ENCODE measurements at regions not wholly inside any gene's neighbourhood (a gene's known extent, or its start where the extent isn't known, plus 50 kb on each side); places are given as distances from the start of the nearest gene placed in this dataset.
"Not testable (repeated sequence)": the region's sequence is repeated elsewhere in the genome, so short reads cannot be mapped to it uniquely, and the experiment has no call there.

DNA sequence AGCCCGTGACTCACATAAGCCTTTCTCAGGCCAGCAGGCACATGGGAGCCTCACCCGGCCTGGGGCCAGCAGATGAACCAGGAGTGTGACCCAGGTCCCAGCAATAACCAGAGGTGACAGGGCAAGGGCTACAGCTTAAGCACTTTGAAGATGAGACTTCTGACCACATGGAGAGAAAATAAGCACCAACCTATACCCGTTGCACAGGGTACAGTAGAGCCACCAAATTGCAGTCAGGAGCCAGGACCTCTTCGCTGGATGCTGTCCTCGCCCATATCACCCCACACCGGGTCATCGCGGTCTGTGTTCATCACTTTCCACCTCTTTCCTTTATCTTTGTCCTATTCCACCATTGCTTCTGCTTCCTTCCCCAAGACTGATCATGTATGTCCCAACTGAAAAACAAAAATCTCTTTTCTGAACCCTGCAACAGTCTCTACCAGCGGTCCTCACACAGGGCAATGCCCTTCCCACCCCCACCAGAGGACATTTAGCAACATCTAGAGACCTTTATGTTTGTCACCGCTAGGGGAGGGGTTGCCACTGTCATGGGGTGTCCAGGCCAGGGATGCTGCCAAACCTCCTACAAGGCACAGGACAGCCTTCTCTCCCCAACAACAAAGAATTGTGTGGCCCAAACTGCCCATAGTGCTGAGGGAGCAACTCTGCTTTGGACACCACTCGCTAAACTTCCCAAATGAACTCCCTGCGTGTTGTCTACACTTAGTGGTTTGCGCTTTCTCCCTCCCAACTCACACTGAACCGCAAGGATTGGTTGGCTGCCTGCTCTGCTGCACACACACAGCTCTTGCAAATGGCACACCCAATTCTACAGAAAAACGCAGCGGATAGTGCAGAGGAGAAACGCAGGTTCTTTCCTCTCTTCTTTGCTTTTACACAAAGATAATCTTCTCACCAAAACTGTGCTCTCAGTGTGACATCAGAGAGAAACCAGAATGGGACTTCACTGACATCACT, 219.4 kb upstream of the FRG1 start:
- DNase-seq (ENCODE audit: low read depth in 1 of 2, low spot score in 1 of 2), result not testable (repeated sequence)

DNA sequence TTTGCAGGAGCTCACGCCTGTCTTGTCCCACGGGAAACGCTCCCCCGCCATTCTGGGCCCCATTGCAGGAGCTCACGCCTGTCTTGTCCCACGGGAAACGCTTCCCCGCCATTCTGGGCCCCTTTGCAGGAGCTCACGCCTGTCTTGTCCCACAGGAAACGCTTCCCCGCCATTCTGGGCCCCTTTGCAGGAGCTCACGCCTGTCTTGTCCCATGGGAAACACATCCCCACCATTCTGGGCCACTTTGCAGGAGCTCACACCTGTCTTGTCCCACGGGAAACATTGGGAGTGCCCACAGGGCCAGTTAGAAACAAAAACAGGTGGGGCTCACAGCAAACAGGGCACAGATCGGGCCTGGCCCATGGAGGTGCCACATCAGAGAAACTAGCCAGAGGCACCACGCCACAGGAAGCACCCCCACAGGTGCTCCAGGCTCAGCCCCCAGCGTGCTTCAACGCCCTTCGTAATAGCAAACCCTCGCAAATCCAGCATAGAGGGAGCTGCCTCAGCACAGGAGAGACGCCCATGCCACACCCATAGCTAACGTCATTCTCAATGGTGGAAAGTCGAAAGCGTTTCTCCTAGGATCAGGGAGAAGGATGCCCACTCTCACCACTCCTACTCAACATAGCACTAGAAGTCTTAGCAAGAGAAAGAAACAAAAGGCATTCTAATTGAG, 218.2 kb upstream of the FRG1 start:
- not testable (repeated sequence) for DNase-seq (ENCODE audit: low read depth in 1 of 2, low spot score in 1 of 2)

DNA sequence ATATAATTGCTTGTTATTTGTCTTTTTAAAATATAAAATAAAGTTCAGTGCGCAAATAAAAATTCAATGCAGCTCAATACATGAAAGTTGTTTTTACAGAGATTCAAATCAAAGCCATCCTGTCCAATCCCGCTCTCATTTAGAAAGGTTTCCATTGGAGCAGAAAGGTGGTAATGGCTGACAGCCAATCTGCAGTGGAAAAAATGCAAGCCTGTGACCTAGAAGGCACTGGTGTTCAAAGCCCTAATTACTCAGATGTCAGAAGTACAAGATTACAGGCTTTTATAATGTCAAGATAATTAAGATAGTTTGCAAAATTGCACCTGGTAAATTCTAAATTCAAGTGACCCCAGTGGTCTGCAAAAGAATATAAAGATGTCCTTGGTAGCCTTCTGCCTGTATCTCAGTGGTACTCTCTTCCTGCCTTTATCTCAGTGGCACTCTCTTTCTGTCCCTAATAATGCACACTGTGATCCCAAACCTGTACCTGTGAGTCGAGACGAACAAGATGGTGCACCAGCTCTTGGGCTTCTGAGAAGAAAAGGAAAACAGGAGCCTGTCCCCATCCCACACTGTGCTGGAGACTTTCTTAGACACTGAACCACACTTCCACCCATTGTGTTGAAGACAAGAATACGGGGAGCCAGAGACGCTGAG, 212.6 kb upstream of the FRG1 start:
- DNase-seq (ENCODE audit: low read depth in 1 of 2, low spot score in 1 of 2), result not testable (repeated sequence)

DNA sequence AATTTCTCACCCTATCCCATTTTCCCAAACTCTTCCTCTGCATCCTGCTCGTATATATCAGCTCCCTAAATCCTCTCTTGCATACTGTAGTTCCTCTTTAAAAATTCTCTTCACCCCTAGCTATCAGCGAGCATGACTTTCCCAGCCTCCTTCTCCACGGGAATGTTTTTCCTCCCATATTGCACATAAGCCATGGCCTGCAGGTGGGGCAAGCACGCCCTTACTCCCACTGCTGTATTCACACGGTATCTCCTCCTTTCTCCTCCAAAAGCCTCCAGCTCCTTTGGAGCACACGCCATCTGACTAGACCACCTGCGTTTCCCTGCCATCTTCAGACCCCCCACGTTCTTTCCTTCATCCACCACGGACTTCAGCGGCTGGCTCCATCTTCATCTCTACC, 208.7 kb upstream of the FRG1 start:
- DNase-seq (ENCODE audit: low read depth in 1 of 2, low spot score in 1 of 2), result not testable (repeated sequence)

DNA sequence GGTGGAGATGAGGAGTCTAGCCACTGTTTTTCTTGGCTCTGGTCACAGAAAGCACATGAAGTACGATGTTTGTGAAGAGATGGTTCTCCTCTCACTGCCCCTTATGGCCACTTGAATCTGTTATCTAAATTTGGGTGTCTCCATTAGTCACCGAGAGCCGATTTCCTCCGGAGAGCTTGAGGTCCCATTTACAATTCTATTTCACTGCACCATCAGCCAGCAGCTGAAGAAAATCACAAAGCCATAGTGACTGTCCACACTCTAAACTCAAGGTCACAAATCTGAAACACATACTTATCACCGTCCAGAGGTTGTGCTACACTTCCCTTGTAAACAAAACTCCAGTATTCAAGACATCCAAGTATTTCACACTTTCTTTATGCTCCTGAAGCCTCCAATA, 207.2 kb upstream of the FRG1 start:
- not testable (repeated sequence) for DNase-seq (ENCODE audit: low read depth in 1 of 2, low spot score in 1 of 2)

DNA sequence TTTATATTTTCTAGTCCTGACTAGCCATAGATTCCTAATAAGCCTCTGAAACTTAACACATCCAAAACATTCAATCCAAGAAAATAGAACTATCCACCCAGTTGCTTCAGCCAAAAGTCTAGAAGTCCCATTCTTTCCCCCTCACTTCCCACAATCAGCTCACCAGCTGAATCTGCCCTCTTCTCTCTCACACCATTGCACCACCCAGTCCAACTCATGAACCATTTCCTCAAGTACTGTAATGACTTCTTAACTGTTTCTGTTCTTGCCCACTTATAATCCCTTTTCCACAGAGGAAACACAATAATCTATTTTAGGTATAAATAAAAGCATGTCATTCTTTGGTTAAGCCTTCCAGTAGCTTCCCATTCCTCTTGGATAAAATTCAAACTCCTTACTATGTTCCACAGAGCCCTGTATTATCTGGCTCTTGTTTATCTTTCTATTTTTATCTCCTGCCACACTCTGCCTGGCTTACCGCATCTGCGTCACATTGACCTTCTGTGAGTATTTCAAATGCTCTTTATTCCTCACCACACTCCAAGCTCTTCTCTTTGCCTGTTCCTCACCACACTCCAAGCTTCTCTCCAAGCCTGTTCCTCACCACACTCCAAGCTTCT, 205.9 kb upstream of the FRG1 start:
- DNase-seq (ENCODE audit: low read depth in 1 of 2, low spot score in 1 of 2), result not testable (repeated sequence)

DNA sequence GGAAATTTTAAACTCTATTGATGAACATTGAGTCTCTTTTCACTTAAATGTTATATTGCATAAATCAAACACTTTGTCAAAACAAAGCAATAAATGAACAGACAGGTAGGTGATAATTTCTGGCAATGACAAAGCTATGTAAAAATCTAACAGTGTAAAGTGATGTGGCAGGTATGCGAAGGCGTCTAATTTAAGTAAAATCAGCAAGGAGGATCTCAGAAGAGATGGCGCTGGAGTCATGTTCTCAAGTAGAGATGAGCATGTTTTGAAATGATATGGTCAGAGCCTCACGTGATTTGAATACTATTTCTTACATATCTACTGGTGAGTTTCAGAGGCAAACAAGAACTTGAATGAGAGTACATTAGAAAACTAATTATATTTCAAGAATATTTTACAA, 204.0 kb upstream of the FRG1 start:
- DNase-seq (ENCODE audit: low read depth in 1 of 2, low spot score in 1 of 2), result not testable (repeated sequence)

DNA sequence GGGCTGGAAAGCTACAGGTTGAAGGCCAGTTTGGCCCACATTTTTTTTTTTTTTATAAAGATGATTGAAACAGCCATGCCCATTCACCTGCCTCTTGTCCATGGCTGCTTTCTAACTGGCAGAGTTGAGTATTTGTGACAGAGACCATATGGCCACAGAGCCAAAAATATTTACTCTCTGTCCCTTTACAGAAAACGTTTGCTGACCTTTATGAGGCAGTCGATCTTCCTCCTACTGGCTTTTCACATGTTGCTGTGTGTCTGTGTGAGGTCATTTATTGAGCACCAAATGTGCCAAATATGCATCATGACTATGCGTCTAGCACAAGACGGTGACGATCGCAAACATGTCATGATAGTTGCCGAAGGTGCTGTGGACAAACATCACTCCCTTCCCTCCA, 200.6 kb upstream of the FRG1 start:
- not testable (repeated sequence) for DNase-seq (ENCODE audit: low read depth in 1 of 2, low spot score in 1 of 2)

DNA sequence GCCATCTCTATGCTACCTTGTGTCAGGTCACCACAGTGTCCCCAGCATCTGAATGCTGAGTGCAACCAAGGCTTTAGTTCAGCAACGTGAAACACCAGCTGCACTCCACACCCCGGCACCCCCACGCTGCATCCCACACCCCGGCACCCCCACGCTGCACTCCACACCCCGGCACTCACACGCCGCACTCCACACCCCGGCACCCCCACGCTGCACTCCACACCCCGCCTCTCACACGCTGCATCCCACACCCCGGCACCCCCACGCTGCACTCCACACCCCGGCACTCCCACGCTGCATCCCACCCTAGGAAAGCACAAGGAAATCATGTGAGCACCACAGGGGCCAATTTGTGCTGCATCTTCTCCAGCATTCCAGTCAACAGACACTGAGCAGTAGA, 199.8 kb upstream of the FRG1 start:
- no peak for DNase-seq (ENCODE audit: low read depth in 1 of 2, low spot score in 1 of 2)

DNA sequence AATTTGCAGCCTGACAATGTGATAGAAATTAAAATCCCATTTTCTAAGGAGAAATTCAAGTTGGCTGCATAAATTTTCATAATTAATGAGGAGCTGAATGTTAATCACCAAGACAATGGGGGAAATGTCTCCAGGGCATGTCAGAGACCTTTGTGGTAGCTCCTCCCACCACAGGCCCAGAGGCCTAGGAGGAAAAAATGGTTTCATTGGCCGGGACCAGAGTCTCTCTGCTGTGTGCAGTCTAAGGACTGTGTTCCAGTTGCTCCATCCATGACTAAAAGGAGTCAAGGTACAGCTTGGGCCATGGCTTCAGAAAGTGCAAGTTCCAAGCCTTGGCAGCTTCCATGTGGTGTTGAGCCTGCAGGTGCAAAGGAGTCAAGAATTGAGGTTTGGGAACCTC, 187.6 kb upstream of the FRG1 start:
- not testable (repeated sequence) for DNase-seq (ENCODE audit: low read depth in 1 of 2, low spot score in 1 of 2)

DNA sequence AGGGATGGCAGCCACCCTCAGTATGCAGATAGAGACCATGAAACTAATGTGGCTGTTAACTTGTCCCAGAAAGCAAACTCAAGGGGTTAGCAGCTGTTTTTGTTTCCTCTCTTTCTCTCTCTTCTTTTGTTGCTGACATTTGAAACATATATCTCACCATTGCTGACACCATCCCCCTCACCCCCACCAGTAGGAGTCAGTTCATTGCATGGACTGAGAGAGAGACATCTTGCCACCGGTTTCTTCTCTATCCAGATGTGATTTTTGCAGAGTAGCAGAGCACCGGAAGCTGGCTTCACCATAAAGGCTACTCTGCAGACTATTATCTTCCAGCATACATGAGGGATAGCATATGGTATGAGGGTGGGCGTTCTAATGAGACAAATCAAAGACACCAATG, 177.1 kb upstream of the FRG1 start:
- no peak for DNase-seq (ENCODE audit: low read depth in 1 of 2, low spot score in 1 of 2)

DNA sequence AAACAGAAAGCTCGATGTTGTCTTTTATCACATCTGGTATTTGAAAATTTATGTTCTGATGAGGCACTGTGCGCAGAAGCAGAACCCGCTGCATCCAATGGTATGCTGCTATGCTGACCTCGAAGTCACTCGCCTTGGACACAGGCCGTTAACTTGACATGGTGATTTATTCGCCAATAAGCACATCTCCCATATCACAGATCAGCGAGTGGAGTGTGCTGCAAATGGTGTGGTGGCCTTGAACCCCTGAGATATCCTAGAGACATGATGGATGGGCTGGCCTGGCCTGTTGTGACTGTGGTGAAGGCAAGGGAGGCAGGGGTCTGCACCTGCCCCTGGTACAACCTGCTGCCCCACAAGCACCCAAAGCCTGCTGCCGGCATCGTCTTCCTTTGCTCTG, 175.4 kb upstream of the FRG1 start:
- DNase-seq (ENCODE audit: low read depth in 1 of 2, low spot score in 1 of 2), result no peak

DNA sequence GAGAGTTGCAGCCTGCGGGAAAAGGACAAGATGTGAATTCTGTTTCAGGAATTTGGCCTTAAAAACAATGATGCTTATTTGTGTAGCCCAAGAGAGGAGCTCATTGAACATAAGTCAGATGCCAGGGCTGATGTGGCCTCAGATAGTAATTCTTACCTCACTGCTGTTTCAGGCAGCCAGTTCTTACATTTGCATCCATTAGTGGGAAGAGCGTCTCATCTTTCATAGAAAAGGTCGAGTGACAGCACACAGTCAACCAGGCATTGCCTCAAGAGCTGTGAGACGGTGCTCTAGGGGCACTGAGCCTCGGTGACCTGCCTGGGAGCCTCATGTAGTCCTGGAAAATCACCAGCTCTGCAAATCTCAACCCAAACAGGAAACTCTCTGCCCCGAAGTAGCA, 174.9 kb upstream of the FRG1 start:
- DNase-seq (ENCODE audit: low read depth in 1 of 2, low spot score in 1 of 2), result no peak

DNA sequence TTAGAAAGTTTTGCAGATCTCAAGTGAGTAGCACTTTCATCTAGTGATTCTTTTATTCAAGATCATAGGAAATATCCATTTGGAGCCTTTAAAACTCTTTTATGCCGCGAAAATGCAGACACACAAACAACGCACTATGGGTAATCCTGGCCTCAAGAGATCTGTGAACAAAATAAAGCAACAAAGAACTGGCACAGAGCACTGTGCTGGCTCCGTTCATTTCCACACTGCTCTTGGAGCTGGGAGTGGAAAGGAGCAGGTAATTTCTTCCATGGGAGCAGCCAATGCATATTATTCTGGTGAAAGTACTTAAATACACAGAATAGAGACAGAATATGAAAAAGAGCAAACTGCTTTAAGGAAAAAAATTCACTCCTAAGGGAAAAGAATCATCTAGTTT, 172.7 kb upstream of the FRG1 start:
- no peak for DNase-seq (ENCODE audit: low read depth in 1 of 2, low spot score in 1 of 2)

DNA sequence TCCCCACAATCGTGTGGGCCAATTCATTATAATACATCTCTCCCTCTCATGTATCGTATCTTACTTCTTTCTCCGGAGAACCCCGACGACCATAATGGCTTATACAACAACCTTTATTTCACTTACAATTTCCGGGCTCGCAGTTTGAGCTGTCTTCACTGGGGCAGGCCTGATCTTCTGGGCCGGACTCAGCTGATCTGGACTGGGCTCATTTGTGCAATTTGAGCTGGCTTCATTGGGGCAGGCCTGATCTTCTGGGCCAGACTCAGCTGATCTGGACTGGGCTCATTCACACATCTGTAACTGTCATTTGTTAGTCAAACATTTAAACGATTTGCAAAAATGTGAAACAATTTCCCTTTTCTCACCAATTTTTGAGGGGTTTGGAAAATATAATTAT, 171.5 kb upstream of the FRG1 start:
- DNase-seq (ENCODE audit: low read depth in 1 of 2, low spot score in 1 of 2), result no peak

DNA sequence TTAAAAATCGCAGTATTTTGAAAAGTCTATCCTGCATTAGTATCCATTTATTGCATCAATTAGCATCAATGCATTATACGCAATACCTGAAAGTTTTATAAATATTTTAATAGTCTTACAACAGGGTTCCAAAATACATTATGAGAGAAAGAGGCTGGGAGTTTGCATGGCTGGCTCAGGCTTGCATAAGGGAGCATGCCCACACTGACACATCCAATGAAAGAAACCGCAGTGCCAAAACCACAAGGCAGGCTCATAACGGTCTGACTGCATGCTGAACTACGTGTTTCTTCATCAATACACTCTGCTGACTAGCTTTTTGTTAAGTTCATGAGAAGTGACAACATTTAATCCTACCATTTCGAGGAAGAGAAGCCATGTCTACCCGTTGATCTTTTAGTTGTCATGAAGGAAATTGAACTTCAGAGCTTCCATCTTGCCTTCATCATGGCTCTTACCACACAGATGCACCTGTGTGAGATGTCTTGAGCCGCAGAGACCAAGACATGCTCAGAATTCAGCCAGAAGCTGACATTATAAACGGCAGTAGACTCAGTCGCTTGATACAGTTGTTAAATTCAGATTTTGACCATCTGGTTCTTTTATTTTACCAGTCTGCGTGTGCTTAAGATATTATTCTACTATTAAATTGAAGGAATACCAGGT, 168.8 kb upstream of the FRG1 start:
- DNase-seq (ENCODE audit: low read depth in 1 of 2, low spot score in 1 of 2), result no peak

DNA sequence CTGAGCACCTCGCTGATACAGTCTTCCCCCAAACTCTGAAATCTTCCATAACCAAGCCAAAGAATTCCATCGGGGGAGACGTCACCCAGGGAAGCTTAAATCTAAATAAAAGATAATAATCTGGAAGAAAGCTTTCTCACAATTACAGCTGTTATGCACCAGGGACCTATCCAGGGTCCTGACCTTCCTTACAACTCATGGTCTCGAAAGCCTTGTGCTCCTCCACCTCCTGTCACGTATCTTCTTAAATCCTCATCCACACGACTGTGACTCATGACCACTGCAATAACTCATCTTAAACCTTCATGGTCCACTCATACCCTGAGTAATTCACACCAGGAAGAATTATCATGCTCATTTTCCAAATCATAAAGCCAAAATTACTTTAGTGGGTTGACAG, 166.8 kb upstream of the FRG1 start:
- DNase-seq (ENCODE audit: low read depth in 1 of 2, low spot score in 1 of 2), result no peak

DNA sequence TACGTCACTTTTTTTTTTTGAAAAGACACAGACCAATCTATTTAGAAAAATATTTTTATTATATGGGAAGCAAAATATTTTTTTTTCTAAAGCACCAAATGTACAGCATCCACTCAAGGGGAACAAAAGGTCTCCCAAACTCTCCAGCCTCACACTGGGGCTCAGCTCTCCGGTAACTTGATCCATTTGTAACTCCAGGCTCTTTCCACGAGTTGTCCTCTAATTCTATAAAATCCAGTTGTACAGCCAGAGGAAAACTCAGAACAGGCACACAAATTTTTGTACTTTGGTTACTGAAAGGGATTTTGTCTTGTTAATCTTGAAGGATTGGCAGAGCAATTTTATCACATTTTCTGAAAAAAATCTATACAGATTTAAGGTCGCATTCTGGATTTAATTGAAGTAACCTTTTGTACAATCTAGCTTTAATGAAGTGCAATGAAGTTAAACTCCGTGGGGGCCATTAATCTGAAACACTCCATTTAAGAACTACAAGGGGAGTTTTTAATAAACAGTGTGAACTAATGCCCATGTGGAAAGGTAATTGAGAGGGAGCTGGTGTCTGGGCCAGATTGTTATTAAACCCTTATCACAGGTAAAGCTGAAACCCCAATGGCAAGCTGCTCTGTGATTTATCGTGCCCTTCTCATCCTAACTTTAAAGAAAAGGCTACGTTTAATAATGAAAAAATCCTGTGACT, 161.2 kb upstream of the FRG1 start:
- DNase-seq (ENCODE audit: low read depth in 1 of 2, low spot score in 1 of 2), result no peak

DNA sequence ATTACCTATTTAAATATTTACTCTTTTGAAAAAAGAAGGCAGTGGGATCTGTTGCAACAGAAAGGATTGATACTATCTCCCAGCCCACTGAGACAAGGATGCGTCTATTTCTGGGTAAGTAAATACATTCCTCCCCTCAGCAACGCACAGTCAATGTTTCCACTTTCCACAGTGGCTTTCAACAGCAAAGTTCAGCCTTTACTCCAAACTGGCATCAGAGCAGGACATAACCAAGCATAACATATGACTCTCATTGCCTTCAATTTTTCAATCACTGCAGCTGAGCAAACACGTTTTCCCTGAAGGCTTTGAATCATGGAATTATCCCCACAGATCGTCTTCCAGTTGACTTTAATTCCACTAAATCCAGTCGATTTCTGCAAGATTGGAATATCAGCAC, 160.3 kb upstream of the FRG1 start:
- no peak for DNase-seq (ENCODE audit: low read depth in 1 of 2, low spot score in 1 of 2)

DNA sequence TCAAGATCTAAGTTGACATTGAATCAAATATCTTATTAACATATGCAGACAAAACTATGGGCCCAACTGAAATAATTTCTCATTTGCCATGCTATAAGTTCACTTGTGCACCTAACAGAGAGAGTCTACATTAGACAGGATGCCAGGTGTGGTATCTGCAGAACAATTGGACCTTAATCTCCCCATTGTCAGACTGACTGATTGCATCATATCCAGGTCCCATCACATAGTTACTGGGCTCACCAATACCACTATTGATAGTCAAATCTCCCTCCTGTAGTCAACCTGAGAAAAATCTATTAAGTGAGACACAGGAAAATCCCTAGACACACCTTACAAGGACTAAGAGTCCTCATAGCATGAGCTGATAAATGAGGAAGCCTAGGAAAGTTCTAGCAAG, 156.0 kb upstream of the FRG1 start:
- DNase-seq (ENCODE audit: low read depth in 1 of 2, low spot score in 1 of 2), result no peak
